IPS-18c (cell line): ENCODE measurements at regions not wholly inside any gene's neighbourhood (a gene's known extent, or its start where the extent isn't known, plus 50 kb on each side); places are given as distances from the start of the nearest gene placed in this dataset.

Experiments
- H3K4me3 ChIP-seq: 2 replicates; pipeline ENCODE4 v1.7.0; 2013; ENCODE audit warnings: low read depth, mild to moderate bottlenecking, low read length, moderate library complexity; ENCODE audit not compliant: insufficient read depth
- H3K9me3 ChIP-seq: one replicate; pipeline ENCODE4 v1.6.1; 2013; ENCODE audit warnings: mild to moderate bottlenecking, low read length, moderate library complexity; ENCODE audit not compliant: control insufficient read depth, insufficient read depth

DNA sequence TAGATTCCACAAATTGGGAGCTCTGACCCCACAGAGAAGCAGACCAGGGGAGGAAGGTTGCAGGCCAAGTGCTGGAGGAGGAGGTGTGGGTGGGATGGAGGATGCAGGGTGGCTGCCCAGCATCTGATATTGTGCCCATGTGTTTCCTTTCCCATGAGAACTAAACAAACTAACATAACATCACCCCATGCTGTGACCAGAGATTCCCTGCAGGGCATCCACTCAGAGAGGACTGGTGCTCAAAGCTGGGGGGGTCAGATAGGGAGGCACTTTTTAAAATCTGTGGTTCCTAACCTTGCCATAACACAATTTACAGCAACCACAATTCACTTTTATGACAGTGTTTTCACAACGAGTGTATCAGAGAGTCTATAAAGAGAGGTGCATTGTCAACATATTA, 1277.6 kb downstream of the AACS start:
- Histone ChIP-seq H3K9me3 (no peaks in the 10 kb centered on the region), H3K4me3 (no peak overlapping the region)

GRCh38 chr12:126343321-126343720, 1278.1 kb downstream of the AACS start:
- Histone ChIP-seq H3K9me3 (no peaks in the 10 kb centered on the region), H3K4me3 (no peak overlapping the region)

- Histone ChIP-seq H3K4me3 (no peak overlapping the region), H3K9me3 (no peaks in the 10 kb centered on the region)
Observed at GRCh38 chr12:126346087-126346486, 1280.9 kb downstream of the AACS start.

- Histone ChIP-seq H3K9me3 (peaks cover 2% of the 10 kb centered on the region), H3K4me3 (no peak overlapping the region)
Observed at GRCh38 chr12:126347421-126347820, 1282.2 kb downstream of the AACS start.

- Histone ChIP-seq H3K4me3 (no peak overlapping the region), H3K9me3 (peaks cover 2% of the 10 kb centered on the region)
Observed at GRCh38 chr12:126349383-126349782, 1284.1 kb downstream of the AACS start.

GRCh38 chr12:126353604-126354003, 1288.4 kb downstream of the AACS start:
- Histone ChIP-seq H3K9me3 (peaks cover 2% of the 10 kb centered on the region), H3K4me3 (no peak overlapping the region)

DNA sequence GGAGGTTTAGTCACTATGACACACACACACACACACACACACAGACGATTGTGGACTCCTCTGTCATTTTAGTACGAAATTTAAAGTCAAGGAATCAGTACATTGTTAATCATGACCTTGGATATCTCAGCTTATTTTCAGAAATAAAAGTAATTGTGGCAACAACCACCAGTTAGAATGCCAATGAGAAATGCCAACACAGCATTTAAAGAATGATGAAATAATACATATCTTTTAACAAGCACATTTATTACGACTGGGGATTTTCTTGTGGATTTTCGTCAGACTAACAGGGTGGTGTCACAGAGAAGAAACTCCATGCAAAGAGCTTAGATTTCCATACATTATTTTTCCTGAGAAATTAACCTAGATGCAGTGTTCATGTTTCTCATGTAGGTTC, 1289.4 kb downstream of the AACS start:
- Histone ChIP-seq H3K4me3 (no peak overlapping the region), H3K9me3 (peaks cover 2% of the 10 kb centered on the region)

- Histone ChIP-seq H3K4me3 (no peak overlapping the region), H3K9me3 (peaks cover 2% of the 10 kb centered on the region)
Observed at GRCh38 chr12:126355346-126355745, 1290.1 kb downstream of the AACS start.

DNA sequence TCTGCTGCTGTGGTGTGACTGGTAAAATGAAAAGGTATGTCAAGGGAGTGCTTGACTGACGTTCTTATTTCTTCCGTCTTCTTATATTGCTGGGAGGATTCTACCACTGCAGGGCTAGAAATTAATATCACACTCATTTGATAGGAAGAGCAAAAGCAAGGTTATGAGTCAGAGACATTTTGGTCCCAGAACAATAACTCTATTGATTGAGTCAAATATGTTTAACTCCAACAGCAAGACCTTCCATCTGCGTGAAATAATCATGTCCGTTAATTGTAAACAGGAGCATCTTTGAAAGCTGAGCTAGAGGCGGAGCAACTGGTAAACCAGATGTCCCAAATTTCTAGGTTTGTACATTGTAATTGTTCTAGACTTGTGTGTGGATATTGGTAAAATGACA, 1293.6 kb downstream of the AACS start:
- Histone ChIP-seq H3K4me3 (no peak overlapping the region), H3K9me3 (no peaks in the 10 kb centered on the region)

DNA sequence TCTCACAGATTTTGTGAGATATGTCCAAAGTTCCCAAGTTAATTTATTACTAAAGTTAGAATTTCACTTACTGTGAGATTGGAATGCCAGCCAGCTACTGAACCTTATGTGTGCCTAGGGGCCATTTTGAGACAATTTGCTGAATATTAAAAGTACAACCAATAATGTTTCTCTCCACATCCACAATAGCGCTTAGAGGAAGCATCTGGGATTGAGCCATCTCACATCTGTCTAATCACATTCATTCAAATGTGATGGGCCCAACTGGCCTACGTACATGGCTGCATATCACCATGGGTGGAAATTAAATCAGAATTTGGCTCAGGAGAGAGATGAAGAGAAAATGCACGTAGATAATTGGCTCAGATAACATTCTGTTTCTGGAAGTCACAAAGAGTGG, 1294.0 kb downstream of the AACS start:
- H3K9me3 ChIP-seq: no peaks in the 10 kb centered on the region
- H3K4me3 ChIP-seq: no peak overlapping the region

GRCh38 chr12:126361804-126362203, 1296.6 kb downstream of the AACS start:
- H3K4me3 ChIP-seq: no peak overlapping the region
- no peaks in the 10 kb centered on the region for H3K9me3 ChIP-seq

GRCh38 chr12:126362493-126362892, 1297.3 kb downstream of the AACS start:
- H3K4me3 ChIP-seq: no peak overlapping the region

DNA sequence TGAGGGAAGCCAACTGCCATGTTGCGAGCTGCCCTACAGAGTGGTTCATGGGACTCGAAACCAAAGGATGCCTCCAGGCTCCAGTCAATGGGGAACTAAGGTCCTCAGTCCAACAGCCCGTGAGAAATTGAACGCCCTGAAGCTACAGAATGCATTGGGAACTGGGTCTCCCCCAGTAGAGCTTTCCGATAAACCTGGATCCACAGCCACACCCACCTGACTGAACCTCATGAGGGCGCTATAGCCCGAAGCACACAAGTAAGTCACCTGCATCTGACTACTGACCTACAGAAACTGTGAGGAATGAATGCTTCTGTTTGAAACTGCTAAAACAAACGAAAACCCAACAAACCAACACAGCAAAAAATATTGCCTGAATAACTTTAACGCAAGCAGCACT, 1297.7 kb downstream of the AACS start:
- Histone ChIP-seq H3K9me3 (no peaks in the 10 kb centered on the region), H3K4me3 (no peak overlapping the region)

More at GRCh38 chr12:126362493-126362892, 1297.3 kb downstream of the AACS start:
- H3K9me3 ChIP-seq: no peaks in the 10 kb centered on the region

DNA sequence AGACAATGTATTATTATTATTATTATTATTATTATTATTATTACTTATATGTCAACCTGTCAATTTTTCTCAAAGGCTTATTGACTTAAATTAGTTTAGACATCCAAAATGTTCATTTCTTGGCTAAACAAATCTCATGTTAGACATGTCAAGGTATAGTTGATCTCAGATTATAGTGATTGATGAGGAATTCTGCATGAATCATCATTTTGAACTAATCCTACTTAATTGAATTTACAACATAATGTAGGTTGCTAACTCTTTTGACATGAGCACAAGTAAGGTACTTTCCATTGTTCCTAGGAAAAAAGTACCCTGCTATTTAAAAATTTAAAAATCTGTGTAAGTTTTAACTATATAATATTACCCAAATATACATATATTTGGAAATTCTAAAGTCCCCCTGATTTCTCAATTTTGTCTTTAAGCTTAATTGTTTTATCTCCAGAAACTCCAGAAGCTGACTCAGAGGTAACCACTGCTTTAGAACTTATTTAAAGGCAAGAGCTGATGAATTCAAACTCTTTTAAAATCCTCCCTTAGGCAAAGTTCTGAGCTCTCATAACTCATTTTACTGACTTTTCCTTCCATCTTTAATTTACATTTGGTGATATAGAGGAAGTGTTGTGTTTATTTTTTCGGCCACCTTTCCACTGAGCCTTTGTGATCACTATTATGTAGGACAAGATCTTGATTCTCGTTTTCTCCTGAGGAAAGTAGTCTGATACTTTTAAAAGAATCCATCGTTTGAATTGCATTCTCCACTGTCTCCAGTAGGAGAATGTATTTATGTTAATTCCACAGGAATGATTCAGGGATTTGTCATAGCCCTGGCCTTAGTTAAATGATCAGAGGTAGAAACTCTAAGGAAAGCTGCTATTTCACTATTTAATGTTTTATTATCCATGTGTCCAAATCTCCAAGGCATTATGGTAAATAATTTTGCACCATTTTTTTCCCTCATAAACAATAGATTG, 1304.5 kb downstream of the AACS start:
- H3K4me3 ChIP-seq: no peak overlapping the region

GRCh38 chr12:126383506-126383905, 1318.3 kb downstream of the AACS start:
- Histone ChIP-seq H3K9me3 (no peaks in the 10 kb centered on the region), H3K4me3 (no peak overlapping the region)

More for the DNA sequence above, 1304.5 kb downstream of the AACS start:
- H3K9me3 ChIP-seq: no peaks in the 10 kb centered on the region

- Histone ChIP-seq H3K4me3 (no peak overlapping the region), H3K9me3 (no peaks in the 10 kb centered on the region)
Observed at GRCh38 chr12:126384026-126384564, 1318.9 kb downstream of the AACS start.

- Histone ChIP-seq H3K4me3 (no peak overlapping the region), H3K9me3 (no peaks in the 10 kb centered on the region)
Observed at GRCh38 chr12:126385785-126386184, 1320.5 kb downstream of the AACS start.

DNA sequence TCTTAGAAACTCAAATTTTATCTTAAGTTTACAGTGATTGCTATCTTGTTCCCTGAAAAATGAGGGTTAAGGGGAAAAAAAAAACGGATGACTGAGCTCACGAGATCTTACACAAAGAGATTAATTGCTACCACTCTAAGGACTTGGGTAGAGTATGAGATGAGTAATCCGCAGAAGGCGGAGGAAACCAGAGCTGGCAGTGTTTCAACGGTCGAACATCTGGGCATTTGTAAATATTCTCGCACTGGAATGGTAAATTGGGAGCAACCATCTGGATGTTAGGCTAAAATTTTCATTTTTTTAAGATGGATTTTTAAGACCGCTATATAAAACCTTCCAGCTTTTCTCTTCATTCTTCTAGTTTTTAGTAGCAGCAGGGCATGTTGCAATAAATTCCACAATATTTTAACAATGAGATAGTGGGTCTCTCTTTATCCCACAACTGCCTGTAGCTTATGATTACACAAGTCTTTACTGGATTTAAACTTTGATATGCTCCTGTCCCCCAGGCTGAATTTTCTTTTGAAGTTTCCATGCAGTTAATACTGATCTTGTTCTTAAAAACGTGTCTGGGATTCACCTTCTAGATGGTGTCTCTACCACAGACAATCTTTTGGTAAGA, 1324.1 kb downstream of the AACS start:
- H3K9me3 ChIP-seq: no peaks in the 10 kb centered on the region
- no peak overlapping the region for H3K4me3 ChIP-seq
